A549 (cell line): ENCODE measurements at regions not wholly inside any gene's neighbourhood (a gene's known extent, or its start where the extent isn't known, plus 50 kb on each side); places are given as distances from the start of the nearest gene placed in this dataset.
A peak's percentile ranks its signal among the peaks of the same experiment; 100 is the strongest.

Experiments
- ATAC-seq, 2 experiments: fragments of 200-7000 bp in 1 of 2; fragments of >200 bp in 1 of 2; cut with Nextera tagmentation in 1 of 2; cut with Tn5 transposase in 1 of 2; 3 replicates each; pipeline versions ENCODE4 v1.8.0 to v1.9.1; 2018 to 2020; ENCODE audit warnings: mild to moderate bottlenecking in 1 of 2, moderate library complexity in 1 of 2
- CTCF ChIA-PET: fragments of 300-600 bp; sonication (Branson Sonifier 250); formaldehyde crosslinking; extraction: SDS; loops from one replicate; lab custom pipeline; 2021; ENCODE audit warnings: antibody characterized with exemption, inconsistent platforms; lab: Yijun Ruan, JAX
- POLR2A ChIA-PET: fragments of 350-600 bp; formaldehyde crosslinking; extraction: SDS; loops from one replicate; lab custom pipeline; 2021; ENCODE audit warnings: antibody characterized with exemption, inconsistent platforms; lab: Yijun Ruan, JAX
- DNase-seq, 2 experiments: peaks; one replicate each; pipeline versions ENCODE4 v3.0.0 to v3.0.0-alpha.2; 2011 to 2016; ENCODE audit warnings: low read depth in 1 of 2, low spot score in 1 of 2
- FAIRE-seq: peaks from 2 replicates; lab custom pipeline; 2011; peaks lifted over from hg19 to GRCh38; lab: Jason Lieb, UNC
- H3K27ac ChIP-seq, 2 experiments: fragments of >200 bp; sonication (Bioruptor Twin); formaldehyde crosslinking; 3 replicates each; pipeline ENCODE4 v1.5.1; 2016 to 2017
- H3K4me1 ChIP-seq: fragments of >200 bp; sonication (Bioruptor Twin); formaldehyde crosslinking; 3 replicates; pipeline ENCODE4 v1.6.1; 2016
- H3K4me2 ChIP-seq: fragments of >200 bp; sonication (Bioruptor Twin); formaldehyde crosslinking; 3 replicates; pipeline ENCODE4 v1.6.1; 2016
- H3K4me3 ChIP-seq: fragments of >200 bp; sonication (Bioruptor Twin); formaldehyde crosslinking; 3 replicates; pipeline ENCODE4 v1.5.1; 2016
- H3K9me3 ChIP-seq: fragments of >200 bp; sonication (Bioruptor Twin); formaldehyde crosslinking; 3 replicates; pipeline ENCODE4 v1.6.1; 2016
- CBX2 ChIP-seq: fragments of 200-600 bp; sonication (generic); IDR thresholded peaks from 2 replicates; pipeline ENCODE4 v1.6.1; 2016; ENCODE audit warnings: low read depth, mild to moderate bottlenecking, borderline replicate concordance
- CBX8 ChIP-seq: fragments of 200-600 bp; sonication (generic); IDR thresholded peaks from 2 replicates; pipeline ENCODE4 v1.6.1; 2016
- CHD4 ChIP-seq: fragments of 200-600 bp; sonication (generic); IDR thresholded peaks from 2 replicates; pipeline ENCODE4 v1.6.1; 2016; ENCODE audit warnings: antibody characterized with exemption, mild to moderate bottlenecking, borderline replicate concordance
- EHF ChIP-seq: fragments of 250-450 bp; sonication (Bioruptor Pico); IDR thresholded peaks from 2 replicates; pipeline ENCODE4 v1.5.0; 2020; ENCODE audit warnings: mild to moderate bottlenecking
- FOSL2 ChIP-seq, 2 experiments: fragments of 450-650 bp in 1 of 2; fragments of >200 bp in 1 of 2; sonication (Bioruptor Twin) in 1 of 2; formaldehyde crosslinking; IDR thresholded peaks; 2 replicates each; pipeline versions ENCODE4 v1.5.0 to v1.6.1; 2016 to 2020; ENCODE audit warnings: mild to moderate bottlenecking in 1 of 2, moderate library complexity in 1 of 2
- HDAC2 ChIP-seq: fragments of 200-600 bp; sonication (generic); IDR thresholded peaks from 2 replicates; pipeline ENCODE4 v1.6.1; 2016
- HOXB13 ChIP-seq: fragments of 250-450 bp; sonication (Bioruptor Pico); IDR thresholded peaks from 2 replicates; pipeline ENCODE4 v1.5.0; 2020; ENCODE audit warnings: low read depth, mild to moderate bottlenecking, moderate library complexity
- KDM1A ChIP-seq: fragments of 200-600 bp; sonication (generic); IDR thresholded peaks from 2 replicates; pipeline ENCODE4 v1.6.1; 2016; ENCODE audit warnings: low read depth, mild to moderate bottlenecking
- PHF8 ChIP-seq: fragments of 200-600 bp; sonication (generic); IDR thresholded peaks from 2 replicates; pipeline ENCODE4 v1.6.1; 2016; ENCODE audit warnings: low read depth, mild to moderate bottlenecking, antibody characterized with exemption, moderate library complexity, borderline replicate concordance
- POLR2AphosphoS2 ChIP-seq: conservative IDR thresholded peaks from 2 replicates; pipeline ENCODE4 v1.6.1; 2012; ENCODE audit warnings: low read length, improper control_type of control experiment, inconsistent platforms
- RARB ChIP-seq: fragments of 250-450 bp; sonication (Bioruptor Pico); IDR thresholded peaks from 2 replicates; pipeline ENCODE4 v1.8.0; 2021; ENCODE audit warnings: mild to moderate bottlenecking, moderate library complexity
- RFX5 ChIP-seq: fragments of 450-650 bp; IDR thresholded peaks from 2 replicates; pipeline ENCODE4 v1.7.1; 2014; ENCODE audit warnings: antibody characterized with exemption, mild to moderate bottlenecking, moderate library complexity
- SMC3 ChIP-seq: fragments of >200 bp; sonication (Bioruptor Twin); formaldehyde crosslinking; IDR thresholded peaks from 3 replicates; pipeline ENCODE4 v1.6.1; 2018; ENCODE audit warnings: inconsistent platforms
- ZFP36 ChIP-seq: fragments of 450-650 bp; IDR thresholded peaks from 2 replicates; pipeline ENCODE4 v1.6.1; 2014; ENCODE audit warnings: borderline replicate concordance; ENCODE audit not compliant: partially characterized antibody
- ZSCAN20 ChIP-seq: fragments of 250-450 bp; sonication (Bioruptor Pico); IDR thresholded peaks from 2 replicates; pipeline ENCODE4 v1.8.0; 2022; ENCODE audit warnings: mild to moderate bottlenecking, moderate library complexity
- WGBS: methylation state at CpG from one replicate; pipeline ENCODE4 v1.1.6; 2017; ENCODE audit errors: missing lambda C conversion rate; 5-methylcytosine and 5-hydroxymethylcytosine counted together
- TF ChIP-seq, protein P1 (sequence below): fragments of 450-650 bp; IDR thresholded peaks from 2 replicates; pipeline ENCODE4 v1.6.1; 2014; ENCODE audit warnings: antibody characterized with exemption
- TF ChIP-seq, protein P2 (sequence below): fragments of 250-450 bp; sonication (Bioruptor Pico); IDR thresholded peaks from 2 replicates; pipeline ENCODE4 v1.5.0; 2021; ENCODE audit warnings: mild to moderate bottlenecking, moderate library complexity, borderline replicate concordance
- TF ChIP-seq, protein P3 (sequence below): fragments of >200 bp; sonication (Bioruptor Twin); formaldehyde crosslinking; IDR thresholded peaks from 3 replicates; pipeline ENCODE4 v1.5.1; 2016
- TF ChIP-seq, protein P4 (sequence below): fragments of 150-350 bp; IDR thresholded peaks from 2 replicates; pipeline ENCODE4 v1.6.1; 2014; ENCODE audit warnings: low read depth, mild to moderate bottlenecking, low read length

DNA sequence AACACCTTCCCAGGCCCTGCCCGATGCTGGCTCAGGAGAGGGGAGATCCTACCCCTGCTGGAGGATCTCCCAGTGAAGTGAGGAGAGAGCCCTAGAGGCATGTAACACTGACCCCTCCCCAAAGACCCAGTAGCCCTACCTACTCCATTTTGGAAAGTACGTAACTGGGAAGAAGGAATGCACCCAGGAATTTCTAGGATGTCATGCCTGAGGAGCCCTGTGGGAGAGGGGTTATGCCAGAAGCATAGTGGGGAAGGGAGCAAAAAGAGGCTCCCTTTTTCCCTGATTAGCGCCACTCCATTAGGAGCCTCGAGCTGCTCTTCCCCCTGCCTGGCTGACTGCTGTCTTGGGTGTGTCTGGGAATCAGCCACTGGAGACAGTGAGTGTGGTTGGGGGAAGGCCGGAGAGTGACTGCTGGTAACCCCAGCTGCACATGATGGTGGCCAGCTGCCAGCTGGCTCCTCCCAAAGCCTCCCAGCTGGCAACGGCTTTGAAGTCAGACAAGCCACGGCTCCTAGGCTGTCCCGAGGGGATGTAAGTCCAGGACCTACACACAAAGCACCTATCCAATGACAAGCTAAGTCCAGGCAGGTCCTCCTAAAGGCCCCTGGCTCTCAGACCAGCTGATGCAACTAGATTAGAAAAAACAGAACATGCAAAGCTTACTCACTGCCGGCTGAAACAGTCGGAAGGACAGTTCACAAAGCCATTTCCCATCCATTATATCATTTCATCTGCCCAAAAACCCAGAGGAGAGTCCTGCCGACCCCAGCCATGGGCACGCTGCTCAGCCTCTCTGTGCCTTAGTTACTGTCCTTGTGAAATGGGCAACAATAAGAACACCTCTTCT is 136.5 kb upstream of the ABCA1 start (continued):
- TF ChIP-seq RARB (CRISPR knock-in tag) = peak; percentile 69; the same call in 1 of the 2 replicates

DNA sequence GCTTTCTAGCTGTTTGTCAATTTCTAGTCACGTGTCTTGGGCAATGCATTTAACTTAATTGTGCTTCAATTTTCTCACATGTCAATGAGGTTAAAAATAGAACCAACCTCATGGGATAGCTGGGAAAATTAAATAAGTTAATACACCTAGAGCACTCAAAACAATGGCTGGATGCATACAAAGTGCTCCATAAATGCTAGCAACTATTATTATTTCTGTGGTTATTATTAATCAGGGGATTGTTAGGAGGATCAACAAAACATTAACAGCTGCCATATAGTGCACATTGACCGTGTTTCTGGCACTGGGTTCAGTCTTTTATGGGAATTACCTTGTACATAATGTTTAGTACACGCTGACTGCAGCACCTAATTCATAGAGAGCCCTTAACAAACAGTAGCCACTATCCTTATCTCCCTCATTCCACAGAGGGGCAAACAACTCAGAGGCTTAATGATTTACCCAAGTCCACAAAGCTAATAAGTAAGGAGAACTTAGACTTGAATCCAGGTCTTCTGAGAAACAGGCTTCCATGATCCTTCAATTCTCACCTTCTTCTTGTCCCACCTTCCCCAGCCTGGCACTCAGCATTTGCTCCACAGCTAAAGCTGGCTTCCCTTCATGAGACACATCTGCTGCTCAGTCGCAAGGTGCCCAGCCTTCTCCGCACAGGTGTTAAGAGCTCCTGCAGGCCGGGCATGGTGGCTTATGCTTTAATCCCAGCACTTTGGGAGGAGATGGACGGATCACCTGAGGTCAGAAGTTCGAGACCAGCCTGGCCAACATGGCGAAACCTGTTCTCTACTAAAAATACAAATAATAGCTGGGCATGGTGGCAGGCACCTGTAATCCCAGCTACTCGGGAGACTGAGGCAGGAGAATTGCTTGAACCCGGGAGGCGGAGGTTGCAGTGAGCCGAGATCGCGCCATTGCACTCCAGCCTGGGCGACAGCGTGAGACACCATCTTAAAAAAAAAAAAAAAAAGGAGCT is 137.4 kb upstream of the ABCA1 start:
- CTCF ChIA-PET = interaction anchor here (0.7 to 3.0 kb wide), 11 partner anchors 11 to 350 kb away, joined by 3 to 13 read pairs (median 4); partner anchors contain the start of gene ABCA1
- H3K4me3 ChIP-seq = peak overlapping the region; percentile 12; the same call in 1 of the 3 replicates
- POLR2A ChIA-PET = interaction anchor here (0.5 to 5.0 kb wide), 13 partner anchors 9 to 1267 kb away, joined by 3 to 72 read pairs (median 8); partner anchors contain the start of gene ABCA1
- peak in 1 of 2 experiments; percentile 54 for DNase-seq
- H3K4me2 ChIP-seq = peak overlapping the region; percentile 80
- FAIRE-seq = no peak
- ATAC-seq = peak; percentile 9 to 48; a peak in 3 of 6 replicates
- TF ChIP-seq KDM1A (0 out of 2 replicates have a peak, but pooled peaks have one; percentile 27), CBX2 (no peak)
- TF ChIP-seq, protein P1, sequence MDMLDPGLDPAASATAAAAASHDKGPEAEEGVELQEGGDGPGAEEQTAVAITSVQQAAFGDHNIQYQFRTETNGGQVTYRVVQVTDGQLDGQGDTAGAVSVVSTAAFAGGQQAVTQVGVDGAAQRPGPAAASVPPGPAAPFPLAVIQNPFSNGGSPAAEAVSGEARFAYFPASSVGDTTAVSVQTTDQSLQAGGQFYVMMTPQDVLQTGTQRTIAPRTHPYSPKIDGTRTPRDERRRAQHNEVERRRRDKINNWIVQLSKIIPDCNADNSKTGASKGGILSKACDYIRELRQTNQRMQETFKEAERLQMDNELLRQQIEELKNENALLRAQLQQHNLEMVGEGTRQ = peak; percentile 70
- peaks cover 13% of the 10 kb centered on the region for H3K9me3 ChIP-seq
- peak overlapping the region; percentile 88 to 93 for H3K27ac ChIP-seq
- 71% methylated on average over 17 of the region's 17 CpGs for WGBS
- peaks cover 50% of the 10 kb centered on the region for H3K4me1 ChIP-seq

DNA sequence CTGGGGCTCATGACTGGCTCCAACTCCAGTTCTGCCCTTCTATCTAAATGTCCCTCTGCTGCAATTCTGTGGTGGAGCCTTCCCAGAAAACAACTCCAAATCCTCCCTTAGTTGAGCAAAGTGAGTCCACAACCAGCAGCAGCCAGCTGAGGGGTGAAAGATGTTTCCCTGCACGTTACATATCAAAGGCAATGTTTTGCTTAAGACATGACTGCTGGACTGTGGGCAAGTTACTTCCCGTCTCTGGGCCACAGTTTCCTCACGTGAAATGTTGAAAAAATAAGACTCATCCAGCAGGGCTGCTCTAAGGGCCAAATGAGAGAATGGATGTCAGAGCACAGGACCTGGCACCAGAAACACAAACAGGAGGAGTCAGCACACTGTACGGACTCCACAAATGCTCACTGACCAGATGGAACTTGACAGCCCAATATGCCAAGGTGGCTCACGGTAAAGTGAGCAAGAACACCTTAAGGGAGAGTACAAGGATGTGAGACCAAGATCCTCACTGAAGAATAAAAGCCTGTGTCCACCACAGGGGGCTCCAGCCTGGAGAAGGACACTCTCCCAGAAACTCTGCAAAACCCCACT is 138.4 kb upstream of the ABCA1 start:
- ATAC-seq = no peak
- TF ChIP-seq HDAC2 (no peak), HOXB13 (CRISPR knock-in tag) (no peak), CBX2 (no peak), FOSL2 (IDR thresholded peaks at IDR 0.05) (no peak), FOSL2 (CRISPR knock-in tag; IDR thresholded peaks at IDR 0.05) (no peak), RFX5 (no peak), CHD4 (no peak), CBX8 (no peak), ZSCAN20 (CRISPR knock-in tag) (no peak), SMC3 (no peak), POLR2AphosphoS2 (no peak), ZFP36 (no peak), PHF8 (no peak), EHF (CRISPR knock-in tag) (no peak)
- TF ChIP-seq, protein P2, sequence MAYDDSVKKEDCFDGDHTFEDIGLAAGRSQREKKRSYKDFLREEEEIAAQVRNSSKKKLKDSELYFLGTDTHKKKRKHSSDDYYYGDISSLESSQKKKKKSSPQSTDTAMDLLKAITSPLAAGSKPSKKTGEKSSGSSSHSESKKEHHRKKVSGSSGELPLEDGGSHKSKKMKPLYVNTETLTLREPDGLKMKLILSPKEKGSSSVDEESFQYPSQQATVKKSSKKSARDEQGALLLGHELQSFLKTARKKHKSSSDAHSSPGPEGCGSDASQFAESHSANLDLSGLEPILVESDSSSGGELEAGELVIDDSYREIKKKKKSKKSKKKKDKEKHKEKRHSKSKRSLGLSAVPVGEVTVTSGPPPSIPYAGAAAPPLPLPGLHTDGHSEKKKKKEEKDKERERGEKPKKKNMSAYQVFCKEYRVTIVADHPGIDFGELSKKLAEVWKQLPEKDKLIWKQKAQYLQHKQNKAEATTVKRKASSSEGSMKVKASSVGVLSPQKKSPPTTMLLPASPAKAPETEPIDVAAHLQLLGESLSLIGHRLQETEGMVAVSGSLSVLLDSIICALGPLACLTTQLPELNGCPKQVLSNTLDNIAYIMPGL (CRISPR knock-in tag) = no peak
- TF ChIP-seq, protein P1 = no peak
- TF ChIP-seq, protein P3, sequence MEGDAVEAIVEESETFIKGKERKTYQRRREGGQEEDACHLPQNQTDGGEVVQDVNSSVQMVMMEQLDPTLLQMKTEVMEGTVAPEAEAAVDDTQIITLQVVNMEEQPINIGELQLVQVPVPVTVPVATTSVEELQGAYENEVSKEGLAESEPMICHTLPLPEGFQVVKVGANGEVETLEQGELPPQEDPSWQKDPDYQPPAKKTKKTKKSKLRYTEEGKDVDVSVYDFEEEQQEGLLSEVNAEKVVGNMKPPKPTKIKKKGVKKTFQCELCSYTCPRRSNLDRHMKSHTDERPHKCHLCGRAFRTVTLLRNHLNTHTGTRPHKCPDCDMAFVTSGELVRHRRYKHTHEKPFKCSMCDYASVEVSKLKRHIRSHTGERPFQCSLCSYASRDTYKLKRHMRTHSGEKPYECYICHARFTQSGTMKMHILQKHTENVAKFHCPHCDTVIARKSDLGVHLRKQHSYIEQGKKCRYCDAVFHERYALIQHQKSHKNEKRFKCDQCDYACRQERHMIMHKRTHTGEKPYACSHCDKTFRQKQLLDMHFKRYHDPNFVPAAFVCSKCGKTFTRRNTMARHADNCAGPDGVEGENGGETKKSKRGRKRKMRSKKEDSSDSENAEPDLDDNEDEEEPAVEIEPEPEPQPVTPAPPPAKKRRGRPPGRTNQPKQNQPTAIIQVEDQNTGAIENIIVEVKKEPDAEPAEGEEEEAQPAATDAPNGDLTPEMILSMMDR = no peak
- TF ChIP-seq, protein P4, sequence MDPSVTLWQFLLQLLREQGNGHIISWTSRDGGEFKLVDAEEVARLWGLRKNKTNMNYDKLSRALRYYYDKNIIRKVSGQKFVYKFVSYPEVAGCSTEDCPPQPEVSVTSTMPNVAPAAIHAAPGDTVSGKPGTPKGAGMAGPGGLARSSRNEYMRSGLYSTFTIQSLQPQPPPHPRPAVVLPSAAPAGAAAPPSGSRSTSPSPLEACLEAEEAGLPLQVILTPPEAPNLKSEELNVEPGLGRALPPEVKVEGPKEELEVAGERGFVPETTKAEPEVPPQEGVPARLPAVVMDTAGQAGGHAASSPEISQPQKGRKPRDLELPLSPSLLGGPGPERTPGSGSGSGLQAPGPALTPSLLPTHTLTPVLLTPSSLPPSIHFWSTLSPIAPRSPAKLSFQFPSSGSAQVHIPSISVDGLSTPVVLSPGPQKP = no peak
- TF ChIP-seq, all 56 proteins: peak for 0
- no peak overlapping the region for H3K4me2 ChIP-seq
- ChIA-PET CTCF (interaction anchor here (1.0 to 3.0 kb wide), 4 partner anchors 90 to 347 kb away, joined by 3 to 13 read pairs (median 8); partner anchors contain the start of gene ABCA1), POLR2A (interaction anchor here (3.3 to 5.0 kb wide), 2 partner anchors 76 to 139 kb away, joined by 46 to 72 read pairs; partner anchors contain the start of gene ABCA1)
- H3K9me3 ChIP-seq = peaks cover 8% of the 10 kb centered on the region; the same call in 2 of the 3 replicates
- FAIRE-seq (no peak), DNase-seq (no peak)
- H3K27ac ChIP-seq = peak overlapping the region; percentile 88 to 93
- H3K4me3 ChIP-seq = no peak overlapping the region
- H3K4me1 ChIP-seq = peaks cover 60% of the 10 kb centered on the region
- 91% methylated on average over 5 of the region's 5 CpGs for WGBS
